ENCODE measurements at regions not wholly inside any gene's neighbourhood (a gene's known extent, or its start where the extent isn't known, plus 50 kb on each side); places are given as distances from the start of the nearest gene placed in this dataset.

DNA sequence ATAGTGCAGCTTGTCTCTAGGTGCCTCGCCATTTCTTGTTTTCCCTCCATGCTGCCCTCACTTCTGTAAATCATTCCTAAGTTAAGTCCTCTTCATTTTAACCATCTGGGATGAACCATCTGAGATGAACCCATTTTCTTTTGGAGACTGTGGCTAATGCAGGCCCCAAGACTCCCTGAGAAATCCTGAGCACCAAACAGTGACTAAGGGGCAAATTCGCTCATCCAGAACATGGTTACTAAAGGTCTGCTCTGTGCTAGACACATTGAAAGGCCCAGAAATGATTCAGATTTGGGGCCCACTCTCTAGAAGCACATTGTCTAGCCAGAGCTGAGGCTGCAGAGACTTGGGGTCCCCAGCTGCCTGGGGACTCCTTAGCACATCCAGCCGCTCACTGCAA is 151.9 kb upstream of the CTTNBP2NL start:
- Histone ChIP-seq H3K79me2 (ENCODE audit: insufficient read depth, low read length) (no peaks in the 10 kb centered on the region), H3K27ac (ENCODE audit: low read depth in 1 of 2, low read length in 2 of 2) (no peak overlapping the region), H4K20me1 (ENCODE audit: insufficient read depth, low read length) (no peaks in the 10 kb centered on the region), H3K36me3 (replicated peaks in 1 of 2; ENCODE audit: control insufficient read depth in 1 of 2, insufficient read depth in 2 of 2, low read length in 2 of 2) (no peaks in the 10 kb centered on the region), H3K4me2 (replicated peaks; ENCODE audit: extremely low read depth, low read length, poor library complexity, severe bottlenecking) (no peak overlapping the region), H3K9me3 (replicated peaks in 1 of 2; ENCODE audit: control insufficient read depth in 1 of 2, insufficient read depth in 1 of 2, low read length in 2 of 2) (no peaks in the 10 kb centered on the region), H2AFZ (ENCODE audit: insufficient read depth, low read depth, low read length, poor library complexity, severe bottlenecking) (no peak overlapping the region), H3K4me1 (ENCODE audit: control insufficient read depth in 1 of 2, insufficient read depth in 2 of 2, low read length in 2 of 2) (no peaks in the 10 kb centered on the region), H3K9ac (ENCODE audit: insufficient read depth, low read length, poor library complexity, severe bottlenecking) (no peak overlapping the region), H3K27me3 (ENCODE audit: control insufficient read depth in 2 of 2, insufficient read depth in 2 of 2, low read length in 2 of 2) (no peaks in the 10 kb centered on the region), H3K4me3 (replicated peaks in 1 of 3; ENCODE audit: low read depth in 2 of 3, low read length in 3 of 3) (no peak overlapping the region)
- 93% methylated on average over 3 of the region's 3 CpGs for WGBS (ENCODE audit: insufficient coverage)
- H3K4me1 Mint-ChIP-seq: no peaks in the 10 kb centered on the region
- H3K27me3 Mint-ChIP-seq (ENCODE audit: low read depth in 3 of 3): peaks cover 2 to 4% (median 3%) of the 10 kb centered on the region in 3 donors
- H3K27ac Mint-ChIP-seq: no peak overlapping the region
- intact Hi-C loops (cut with micrococcal nuclease): no loop called here
- TF ChIP-seq, protein P1, sequence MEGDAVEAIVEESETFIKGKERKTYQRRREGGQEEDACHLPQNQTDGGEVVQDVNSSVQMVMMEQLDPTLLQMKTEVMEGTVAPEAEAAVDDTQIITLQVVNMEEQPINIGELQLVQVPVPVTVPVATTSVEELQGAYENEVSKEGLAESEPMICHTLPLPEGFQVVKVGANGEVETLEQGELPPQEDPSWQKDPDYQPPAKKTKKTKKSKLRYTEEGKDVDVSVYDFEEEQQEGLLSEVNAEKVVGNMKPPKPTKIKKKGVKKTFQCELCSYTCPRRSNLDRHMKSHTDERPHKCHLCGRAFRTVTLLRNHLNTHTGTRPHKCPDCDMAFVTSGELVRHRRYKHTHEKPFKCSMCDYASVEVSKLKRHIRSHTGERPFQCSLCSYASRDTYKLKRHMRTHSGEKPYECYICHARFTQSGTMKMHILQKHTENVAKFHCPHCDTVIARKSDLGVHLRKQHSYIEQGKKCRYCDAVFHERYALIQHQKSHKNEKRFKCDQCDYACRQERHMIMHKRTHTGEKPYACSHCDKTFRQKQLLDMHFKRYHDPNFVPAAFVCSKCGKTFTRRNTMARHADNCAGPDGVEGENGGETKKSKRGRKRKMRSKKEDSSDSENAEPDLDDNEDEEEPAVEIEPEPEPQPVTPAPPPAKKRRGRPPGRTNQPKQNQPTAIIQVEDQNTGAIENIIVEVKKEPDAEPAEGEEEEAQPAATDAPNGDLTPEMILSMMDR (IDR thresholded peaks at IDR 0.05): no peak
- DNase-seq: no peak
- H3K36me3 Mint-ChIP-seq: no peaks in the 10 kb centered on the region
- H3K4me3 Mint-ChIP-seq: no peak overlapping the region
- H3K9me3 Mint-ChIP-seq: peaks cover 0 to 8% (median 0%) of the 10 kb centered on the region in 7 donors

- Histone ChIP-seq H3K9me3 (replicated peaks in 1 of 2; ENCODE audit: control insufficient read depth in 1 of 2, insufficient read depth in 1 of 2, low read length in 2 of 2) (no peaks in the 10 kb centered on the region), H3K4me3 (replicated peaks in 1 of 3; ENCODE audit: low read depth in 2 of 3, low read length in 3 of 3) (no peak overlapping the region), H3K4me2 (replicated peaks; ENCODE audit: extremely low read depth, low read length, poor library complexity, severe bottlenecking) (no peak overlapping the region), H3K36me3 (replicated peaks in 1 of 2; ENCODE audit: control insufficient read depth in 1 of 2, insufficient read depth in 2 of 2, low read length in 2 of 2) (no peaks in the 10 kb centered on the region), H3K79me2 (ENCODE audit: insufficient read depth, low read length) (no peaks in the 10 kb centered on the region), H3K27ac (ENCODE audit: low read depth in 1 of 2, low read length in 2 of 2) (no peak overlapping the region), H2AFZ (ENCODE audit: insufficient read depth, low read depth, low read length, poor library complexity, severe bottlenecking) (no peak overlapping the region), H3K4me1 (ENCODE audit: control insufficient read depth in 1 of 2, insufficient read depth in 2 of 2, low read length in 2 of 2) (no peaks in the 10 kb centered on the region), H3K9ac (ENCODE audit: insufficient read depth, low read length, poor library complexity, severe bottlenecking) (no peak overlapping the region), H4K20me1 (ENCODE audit: insufficient read depth, low read length) (no peaks in the 10 kb centered on the region), H3K27me3 (ENCODE audit: control insufficient read depth in 2 of 2, insufficient read depth in 2 of 2, low read length in 2 of 2) (no peaks in the 10 kb centered on the region)
- Mint-ChIP-seq H3K27ac (no peak overlapping the region), H3K27me3 (ENCODE audit: low read depth in 3 of 3) (peaks cover 0 to 4% (median 3%) of the 10 kb centered on the region in 3 donors), H3K36me3 (no peaks in the 10 kb centered on the region), H3K4me1 (no peaks in the 10 kb centered on the region), H3K9me3 (peaks cover 0 to 8% (median 0%) of the 10 kb centered on the region in 7 donors), H3K4me3 (no peak overlapping the region)
- TF ChIP-seq, protein P1 (IDR thresholded peaks at IDR 0.05): no peak
- no peak for DNase-seq
- intact Hi-C loops (cut with micrococcal nuclease): no loop called here
- no CpG with 5 or more reads among the region's 2 CpGs for WGBS (ENCODE audit: insufficient coverage)
Measured at GRCh38 chr1:112245114-112245513, 150.9 kb upstream of the CTTNBP2NL start.

Data from CD14-positive monocyte (primary cell).